ENCODE measurements at regions not wholly inside any gene's neighbourhood (a gene's known extent, or its start where the extent isn't known, plus 50 kb on each side); places are given as distances from the start of the nearest gene placed in this dataset.

DNA sequence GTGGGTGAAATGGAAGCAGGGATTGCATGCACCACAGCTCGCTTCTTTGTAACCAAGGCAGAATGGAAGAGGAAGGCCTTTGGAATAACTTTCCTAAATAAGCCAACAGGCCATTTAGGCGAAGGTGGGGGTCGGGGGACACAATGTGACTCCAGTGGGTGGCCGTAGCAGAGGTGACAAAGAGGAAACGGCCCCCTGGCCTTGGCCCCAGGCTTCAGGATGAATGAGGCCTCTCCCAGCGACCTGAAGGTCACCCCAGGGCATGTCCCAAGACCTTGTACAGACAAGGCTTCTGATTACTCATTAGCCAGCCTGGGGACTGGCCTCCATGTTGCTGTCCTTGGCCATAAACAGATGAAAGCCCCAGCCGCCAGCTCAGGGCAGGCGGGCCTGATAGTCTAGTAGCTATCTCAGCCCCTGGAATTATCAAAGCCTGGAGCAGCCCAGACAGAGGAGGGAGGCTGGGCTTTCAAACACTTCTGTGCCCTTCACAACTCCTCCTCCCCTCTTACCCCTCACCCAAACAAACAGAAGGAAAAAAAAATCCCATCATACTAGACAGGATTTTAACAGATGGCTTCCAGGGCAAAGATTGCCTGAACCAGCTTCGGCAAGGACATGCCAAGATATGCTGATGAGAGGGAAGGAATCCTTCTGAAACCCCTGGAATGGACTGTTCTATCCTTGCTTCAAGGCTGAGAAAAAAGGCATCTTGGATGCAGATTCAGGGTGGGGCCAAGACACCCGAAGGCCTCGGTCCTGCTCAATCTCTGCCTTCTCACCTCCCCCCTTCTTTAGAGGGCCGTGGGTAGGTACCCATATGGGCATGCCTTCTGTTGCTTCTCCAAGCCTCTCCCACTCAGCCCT is 142.3 kb upstream of the PARP11 start:
- Histone ChIP-seq H3K27ac (ENCODE audit: low read depth in 1 of 2, low read length in 1 of 2) (no peak overlapping the region), H3K36me3 (ENCODE audit: control insufficient read depth in 2 of 2, insufficient read depth in 2 of 2, low read length in 1 of 2) (no peaks in the 10 kb centered on the region), H3K9me3 (ENCODE audit: control insufficient read depth in 2 of 2, insufficient read depth in 1 of 2, low read length in 1 of 2) (no peaks in the 10 kb centered on the region), H3K4me1 (ENCODE audit: control insufficient read depth in 2 of 2, insufficient read depth in 2 of 2, low read length in 2 of 2) (peaks cover 0 to 3% of the 10 kb centered on the region in 2 donors), H3K27me3 (ENCODE audit: control insufficient read depth in 2 of 2, insufficient read depth in 1 of 2, low read length in 1 of 2) (no peaks in the 10 kb centered on the region), H3K4me3 (ENCODE audit: low read length in 2 of 2) (no peak overlapping the region)
- WGBS = 95% methylated on average over 12 of the region's 12 CpGs
- DNase-seq (ENCODE audit: low read depth in 6 of 9, low spot score in 9 of 9) = no peak

DNA sequence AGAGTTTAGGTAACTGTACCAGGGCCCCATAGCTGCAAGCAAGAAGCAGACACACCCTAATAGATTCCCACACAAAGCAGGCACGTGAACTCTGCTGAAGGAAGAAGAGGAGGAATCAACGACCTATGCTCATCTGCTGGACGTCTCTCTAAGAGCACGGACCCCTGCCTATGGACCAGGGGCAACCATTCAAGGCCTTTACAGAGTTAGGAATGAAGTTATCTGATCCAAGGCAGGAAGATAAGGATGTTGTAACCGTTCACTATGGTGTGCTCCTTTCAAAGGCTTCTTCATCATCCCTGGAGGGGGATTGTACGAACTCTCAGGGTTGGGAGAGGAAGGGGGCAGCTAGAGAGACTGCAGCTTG is 141.6 kb upstream of the PARP11 start:
- Histone ChIP-seq H3K9me3 (ENCODE audit: control insufficient read depth in 2 of 2, insufficient read depth in 1 of 2, low read length in 1 of 2) (no peaks in the 10 kb centered on the region), H3K4me3 (ENCODE audit: low read length in 2 of 2) (no peak overlapping the region), H3K4me1 (ENCODE audit: control insufficient read depth in 2 of 2, insufficient read depth in 2 of 2, low read length in 2 of 2) (peaks cover 0 to 3% of the 10 kb centered on the region in 2 donors), H3K27me3 (ENCODE audit: control insufficient read depth in 2 of 2, insufficient read depth in 1 of 2, low read length in 1 of 2) (no peaks in the 10 kb centered on the region), H3K36me3 (ENCODE audit: control insufficient read depth in 2 of 2, insufficient read depth in 2 of 2, low read length in 1 of 2) (no peaks in the 10 kb centered on the region), H3K27ac (ENCODE audit: low read depth in 1 of 2, low read length in 1 of 2) (no peak overlapping the region)
- DNase-seq (ENCODE audit: low read depth in 6 of 9, low spot score in 9 of 9) = no peak
- WGBS = 97% methylated on average over 6 of the region's 6 CpGs

DNA sequence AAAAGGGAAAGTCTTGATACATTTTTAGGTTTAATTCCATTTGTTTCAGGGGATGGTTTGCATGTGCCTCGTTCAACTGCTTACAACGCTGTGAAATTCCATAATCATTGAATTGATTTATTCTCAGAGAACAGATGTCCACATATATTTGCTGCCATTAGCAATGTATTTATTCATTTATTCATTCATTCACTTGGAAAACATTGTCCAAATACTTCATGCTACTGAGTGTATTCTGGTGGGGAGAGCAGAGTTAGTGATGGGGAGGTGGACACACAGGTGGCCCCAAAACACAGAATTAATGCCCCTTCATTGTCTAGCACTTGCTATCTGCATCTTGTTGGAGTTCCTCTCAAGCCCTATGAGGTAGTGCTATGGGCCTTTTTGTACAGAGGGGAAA is 141.2 kb upstream of the PARP11 start:
- no peak overlapping the region for H3K27ac ChIP-seq (ENCODE audit: low read depth in 1 of 2, low read length in 1 of 2)
- DNase-seq (ENCODE audit: low read depth in 6 of 9, low spot score in 9 of 9) = no peak
- 96% methylated on average over 2 of the region's 2 CpGs for WGBS
- no peaks in the 10 kb centered on the region for H3K9me3 ChIP-seq (ENCODE audit: control insufficient read depth in 2 of 2, insufficient read depth in 1 of 2, low read length in 1 of 2)
- no peak overlapping the region for H3K4me3 ChIP-seq (ENCODE audit: low read length in 2 of 2)
- H3K36me3 ChIP-seq (ENCODE audit: control insufficient read depth in 2 of 2, insufficient read depth in 2 of 2, low read length in 1 of 2) = no peaks in the 10 kb centered on the region
- H3K27me3 ChIP-seq (ENCODE audit: control insufficient read depth in 2 of 2, insufficient read depth in 1 of 2, low read length in 1 of 2) = no peaks in the 10 kb centered on the region
- peaks cover 0 to 3% of the 10 kb centered on the region in 2 donors for H3K4me1 ChIP-seq (ENCODE audit: control insufficient read depth in 2 of 2, insufficient read depth in 2 of 2, low read length in 2 of 2)

- Histone ChIP-seq H3K27ac (ENCODE audit: low read depth in 1 of 2, low read length in 1 of 2) (peak overlapping the region in 1 of 2 donors; percentile 46), H3K4me3 (ENCODE audit: low read length in 2 of 2) (no peak overlapping the region), H3K27me3 (ENCODE audit: control insufficient read depth in 2 of 2, insufficient read depth in 1 of 2, low read length in 1 of 2) (no peaks in the 10 kb centered on the region), H3K4me1 (ENCODE audit: control insufficient read depth in 2 of 2, insufficient read depth in 2 of 2, low read length in 2 of 2) (peaks cover 0 to 3% of the 10 kb centered on the region in 2 donors), H3K9me3 (ENCODE audit: control insufficient read depth in 2 of 2, insufficient read depth in 1 of 2, low read length in 1 of 2) (no peaks in the 10 kb centered on the region), H3K36me3 (ENCODE audit: control insufficient read depth in 2 of 2, insufficient read depth in 2 of 2, low read length in 1 of 2) (no peaks in the 10 kb centered on the region)
- DNase-seq (ENCODE audit: low read depth in 6 of 9, low spot score in 9 of 9) = no peak
- 89% methylated on average over 5 of the region's 5 CpGs for WGBS
Observed at GRCh38 chr12:4012977-4013968, 140.1 kb upstream of the PARP11 start.

DNA sequence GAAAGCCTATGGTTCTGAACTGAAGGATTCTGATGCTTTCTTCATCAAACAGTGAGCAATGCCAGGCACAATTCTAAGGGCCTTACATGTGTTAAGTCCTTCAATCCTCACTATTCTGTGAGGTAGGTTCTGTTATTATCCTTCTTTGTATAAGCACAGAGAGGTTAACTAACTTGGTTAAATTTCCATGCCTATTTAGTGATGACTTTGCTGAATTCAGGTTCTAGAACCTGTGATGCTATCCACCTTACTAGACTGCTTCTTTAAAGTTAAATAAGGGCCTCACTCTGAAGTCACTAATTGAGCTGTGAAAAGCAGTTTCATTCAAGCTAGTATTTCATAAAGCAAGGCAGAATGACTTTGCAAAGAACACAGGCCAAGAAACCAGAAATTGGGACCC is 138.9 kb upstream of the PARP11 start:
- Histone ChIP-seq H3K27ac (ENCODE audit: low read depth in 1 of 2, low read length in 1 of 2) (no peak overlapping the region), H3K4me3 (ENCODE audit: low read length in 2 of 2) (no peak overlapping the region), H3K9me3 (ENCODE audit: control insufficient read depth in 2 of 2, insufficient read depth in 1 of 2, low read length in 1 of 2) (no peaks in the 10 kb centered on the region), H3K36me3 (ENCODE audit: control insufficient read depth in 2 of 2, insufficient read depth in 2 of 2, low read length in 1 of 2) (no peaks in the 10 kb centered on the region), H3K27me3 (ENCODE audit: control insufficient read depth in 2 of 2, insufficient read depth in 1 of 2, low read length in 1 of 2) (no peaks in the 10 kb centered on the region), H3K4me1 (ENCODE audit: control insufficient read depth in 2 of 2, insufficient read depth in 2 of 2, low read length in 2 of 2) (peaks cover 0 to 3% of the 10 kb centered on the region in 2 donors)
- DNase-seq (ENCODE audit: low read depth in 6 of 9, low spot score in 9 of 9) = no peak

DNA sequence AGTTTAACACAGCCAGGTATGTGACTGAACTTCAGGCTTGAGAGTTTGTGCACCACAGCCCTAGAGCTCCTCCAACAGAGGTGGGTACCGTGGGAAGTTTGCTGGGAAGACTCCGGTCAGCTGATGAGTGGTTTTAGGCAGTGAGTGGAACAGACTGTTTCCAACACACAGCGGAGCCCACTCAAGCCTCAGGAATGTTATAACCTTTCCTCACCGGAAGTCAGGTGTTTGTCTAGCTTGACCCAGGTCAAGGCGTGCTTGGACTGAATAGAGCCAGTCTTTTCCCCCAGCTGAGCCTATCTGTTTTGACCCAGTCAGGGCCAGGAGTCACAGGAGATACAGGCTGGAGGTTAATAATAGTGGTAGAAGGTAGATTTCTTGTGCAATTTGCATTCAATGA is 138.4 kb upstream of the PARP11 start:
- Histone ChIP-seq H3K4me3 (ENCODE audit: low read length in 2 of 2) (no peak overlapping the region), H3K27ac (ENCODE audit: low read depth in 1 of 2, low read length in 1 of 2) (no peak overlapping the region)

GRCh38 chr12:4009979-4010704 is 136.9 kb upstream of the PARP11 start:
- Histone ChIP-seq H3K9me3 (ENCODE audit: control insufficient read depth in 2 of 2, insufficient read depth in 1 of 2, low read length in 1 of 2) (no peaks in the 10 kb centered on the region), H3K36me3 (ENCODE audit: control insufficient read depth in 2 of 2, insufficient read depth in 2 of 2, low read length in 1 of 2) (no peaks in the 10 kb centered on the region), H3K27me3 (ENCODE audit: control insufficient read depth in 2 of 2, insufficient read depth in 1 of 2, low read length in 1 of 2) (no peaks in the 10 kb centered on the region), H3K4me1 (ENCODE audit: control insufficient read depth in 2 of 2, insufficient read depth in 2 of 2, low read length in 2 of 2) (peaks cover 0 to 3% of the 10 kb centered on the region in 2 donors), H3K27ac (ENCODE audit: low read depth in 1 of 2, low read length in 1 of 2) (no peak overlapping the region), H3K4me3 (ENCODE audit: low read length in 2 of 2) (no peak overlapping the region)
- no peak for DNase-seq (ENCODE audit: low read depth in 6 of 9, low spot score in 9 of 9)
- 96% methylated on average over 8 of the region's 8 CpGs for WGBS

More for the DNA sequence above, 138.4 kb upstream of the PARP11 start:
- Histone ChIP-seq H3K4me1 (ENCODE audit: control insufficient read depth in 2 of 2, insufficient read depth in 2 of 2, low read length in 2 of 2) (peaks cover 0 to 3% of the 10 kb centered on the region in 2 donors), H3K36me3 (ENCODE audit: control insufficient read depth in 2 of 2, insufficient read depth in 2 of 2, low read length in 1 of 2) (no peaks in the 10 kb centered on the region), H3K27me3 (ENCODE audit: control insufficient read depth in 2 of 2, insufficient read depth in 1 of 2, low read length in 1 of 2) (no peaks in the 10 kb centered on the region), H3K9me3 (ENCODE audit: control insufficient read depth in 2 of 2, insufficient read depth in 1 of 2, low read length in 1 of 2) (no peaks in the 10 kb centered on the region)
- DNase-seq (ENCODE audit: low read depth in 6 of 9, low spot score in 9 of 9) = no peak
- WGBS = 98% methylated on average over 5 of the region's 5 CpGs

GRCh38 chr12:4006743-4007142 is 133.5 kb upstream of the PARP11 start:
- 95% methylated on average over 4 of the region's 4 CpGs for WGBS
- no peak overlapping the region for H3K27ac ChIP-seq (ENCODE audit: low read depth in 1 of 2, low read length in 1 of 2)
- no peaks in the 10 kb centered on the region for H3K4me1 ChIP-seq (ENCODE audit: control insufficient read depth in 2 of 2, insufficient read depth in 2 of 2, low read length in 2 of 2)

More at GRCh38 chr12:4006743-4007142, 133.5 kb upstream of the PARP11 start:
- no peak for DNase-seq (ENCODE audit: low read depth in 6 of 9, low spot score in 9 of 9)
- H3K4me3 ChIP-seq (ENCODE audit: low read length in 2 of 2) = no peak overlapping the region
- no peaks in the 10 kb centered on the region for H3K27me3 ChIP-seq (ENCODE audit: control insufficient read depth in 2 of 2, insufficient read depth in 1 of 2, low read length in 1 of 2)
- H3K9me3 ChIP-seq (ENCODE audit: control insufficient read depth in 2 of 2, insufficient read depth in 1 of 2, low read length in 1 of 2) = no peaks in the 10 kb centered on the region
- H3K36me3 ChIP-seq (ENCODE audit: control insufficient read depth in 2 of 2, insufficient read depth in 2 of 2, low read length in 1 of 2) = no peaks in the 10 kb centered on the region
